ENCODE measurements at regions not wholly inside any gene's neighbourhood (a gene's known extent, or its start where the extent isn't known, plus 50 kb on each side); places are given as distances from the start of the nearest gene placed in this dataset.

DNA sequence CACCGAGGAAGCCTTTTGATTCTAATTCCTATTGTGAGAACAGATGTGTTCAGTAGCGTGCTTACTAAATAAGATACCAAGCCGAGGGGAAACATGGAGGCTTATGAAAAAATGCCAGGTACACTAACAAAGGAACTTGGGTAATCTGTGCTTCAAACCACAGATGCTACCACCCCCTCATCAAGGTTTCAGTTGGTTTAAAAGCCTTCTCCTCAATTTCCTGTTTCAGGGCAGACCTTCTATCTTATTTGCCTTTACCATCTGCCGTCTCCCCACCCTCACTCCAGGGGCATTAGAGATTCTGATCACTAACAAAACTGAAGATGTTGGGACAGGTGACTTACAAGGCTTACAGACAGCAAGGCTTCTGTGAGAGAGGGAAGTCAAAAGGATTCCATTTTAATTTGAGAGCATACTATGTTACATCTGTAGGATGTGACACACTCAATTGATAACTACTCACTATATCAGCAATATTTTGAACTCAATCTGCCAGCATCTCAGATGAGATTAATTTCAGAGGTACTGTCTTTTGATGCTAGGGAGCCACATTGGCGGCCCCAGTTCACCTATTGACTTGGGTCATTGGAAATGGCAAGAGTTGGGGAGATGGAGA is 60.6 kb upstream of the PLCL2 start:
- TF ChIP-seq, protein P1, sequence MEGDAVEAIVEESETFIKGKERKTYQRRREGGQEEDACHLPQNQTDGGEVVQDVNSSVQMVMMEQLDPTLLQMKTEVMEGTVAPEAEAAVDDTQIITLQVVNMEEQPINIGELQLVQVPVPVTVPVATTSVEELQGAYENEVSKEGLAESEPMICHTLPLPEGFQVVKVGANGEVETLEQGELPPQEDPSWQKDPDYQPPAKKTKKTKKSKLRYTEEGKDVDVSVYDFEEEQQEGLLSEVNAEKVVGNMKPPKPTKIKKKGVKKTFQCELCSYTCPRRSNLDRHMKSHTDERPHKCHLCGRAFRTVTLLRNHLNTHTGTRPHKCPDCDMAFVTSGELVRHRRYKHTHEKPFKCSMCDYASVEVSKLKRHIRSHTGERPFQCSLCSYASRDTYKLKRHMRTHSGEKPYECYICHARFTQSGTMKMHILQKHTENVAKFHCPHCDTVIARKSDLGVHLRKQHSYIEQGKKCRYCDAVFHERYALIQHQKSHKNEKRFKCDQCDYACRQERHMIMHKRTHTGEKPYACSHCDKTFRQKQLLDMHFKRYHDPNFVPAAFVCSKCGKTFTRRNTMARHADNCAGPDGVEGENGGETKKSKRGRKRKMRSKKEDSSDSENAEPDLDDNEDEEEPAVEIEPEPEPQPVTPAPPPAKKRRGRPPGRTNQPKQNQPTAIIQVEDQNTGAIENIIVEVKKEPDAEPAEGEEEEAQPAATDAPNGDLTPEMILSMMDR (IDR thresholded peaks at IDR 0.05; ENCODE audit: borderline replicate concordance, control extremely low read depth, extremely low read depth, insufficient read depth, missing control alignments): no peak
- no peak for DNase-seq (ENCODE audit: low spot score)
- in situ Hi-C loops (cut with MboI; ENCODE audit: low sequenced_read_pairs, unreplicated experiment): no loop called here

DNA sequence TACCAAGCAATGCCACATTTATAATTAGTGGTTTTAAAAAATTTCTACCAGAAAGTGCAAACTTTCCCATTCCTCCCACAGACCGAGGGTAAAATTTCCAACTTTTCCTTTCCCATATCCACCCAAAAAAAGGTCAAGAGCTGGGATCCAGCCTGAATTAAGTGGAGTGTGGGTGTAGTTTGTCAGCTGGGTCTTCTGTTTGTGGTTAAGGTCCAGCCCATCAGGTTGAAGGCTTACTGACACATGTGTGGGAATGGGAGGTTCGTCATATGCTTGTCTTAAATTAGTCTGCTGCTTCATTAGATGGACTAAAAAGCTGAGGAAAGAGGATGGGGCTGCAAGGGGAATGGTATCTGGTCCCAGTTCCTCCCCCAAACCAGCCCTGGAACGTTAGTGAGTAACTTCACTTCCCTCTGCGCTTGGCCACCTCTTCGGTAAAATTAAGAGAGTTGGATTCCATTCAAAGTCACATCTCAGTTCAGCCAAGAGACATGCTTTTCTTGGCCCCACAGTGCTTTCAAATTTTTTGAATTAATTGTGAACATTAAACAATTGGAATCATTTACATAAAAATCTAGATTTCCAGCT is 59.0 kb upstream of the PLCL2 start:
- in situ Hi-C loops (cut with MboI; ENCODE audit: low sequenced_read_pairs, unreplicated experiment): loop anchor here (25.0 kb wide), 1 partner anchor 587 kb away; no protein-coding TSS in a partner anchor
- DNase-seq (ENCODE audit: low spot score): no peak
- TF ChIP-seq, protein P1 (IDR thresholded peaks at IDR 0.05; ENCODE audit: borderline replicate concordance, control extremely low read depth, extremely low read depth, insufficient read depth, missing control alignments): no peak

DNA sequence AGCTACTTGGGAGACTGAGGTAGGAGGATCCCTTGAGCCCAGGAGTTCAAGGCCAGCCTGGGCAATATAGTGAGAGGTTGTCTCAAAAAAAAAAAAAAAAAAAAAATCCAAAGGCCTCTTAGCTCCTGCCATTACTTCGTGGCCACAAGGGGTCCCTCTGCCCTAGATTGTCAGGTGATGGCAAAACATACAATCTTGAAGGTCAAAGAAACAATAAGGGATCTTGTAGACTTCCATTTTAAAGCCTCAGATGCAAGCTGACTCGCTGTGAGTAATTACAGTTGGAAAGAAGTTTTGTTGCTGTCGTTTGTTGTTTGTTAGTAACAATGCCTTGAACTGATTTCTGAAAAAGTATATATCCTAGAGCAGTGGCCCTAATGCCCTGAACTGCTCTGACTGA is 55.9 kb upstream of the PLCL2 start:
- in situ Hi-C loops (cut with MboI; ENCODE audit: low sequenced_read_pairs, unreplicated experiment): loop anchor here (25.0 kb wide), 1 partner anchor 583 kb away; no protein-coding TSS in a partner anchor
- TF ChIP-seq, protein P1 (IDR thresholded peaks at IDR 0.05; ENCODE audit: borderline replicate concordance, control extremely low read depth, extremely low read depth, insufficient read depth, missing control alignments): peak; percentile 43
- DNase-seq (ENCODE audit: low spot score): no peak

DNA sequence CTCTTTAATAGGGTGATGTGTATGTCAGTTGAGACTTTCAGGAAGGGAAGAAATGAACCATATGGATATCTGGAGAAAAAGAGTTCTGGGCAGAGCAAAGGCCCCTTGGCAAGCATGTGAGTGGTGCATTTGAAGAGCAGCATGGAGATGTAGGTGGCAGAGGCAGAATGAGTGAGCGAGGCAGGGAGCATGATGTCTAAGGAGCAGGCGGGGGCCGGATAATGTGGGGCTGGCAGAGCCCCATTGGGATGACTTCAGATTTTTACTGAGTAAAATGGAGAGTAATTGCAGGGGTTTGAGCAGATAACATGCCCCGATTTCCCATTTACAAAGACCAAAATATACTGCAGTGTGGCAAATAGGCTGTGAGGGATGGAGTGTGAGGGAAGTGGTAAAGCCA is 52.9 kb upstream of the PLCL2 start:
- in situ Hi-C loops (cut with MboI; ENCODE audit: low sequenced_read_pairs, unreplicated experiment): loop anchor here (25.0 kb wide), 1 partner anchor 580 kb away; no protein-coding TSS in a partner anchor
- TF ChIP-seq, protein P1 (IDR thresholded peaks at IDR 0.05; ENCODE audit: borderline replicate concordance, control extremely low read depth, extremely low read depth, insufficient read depth, missing control alignments): no peak
- no peak for DNase-seq (ENCODE audit: low spot score)

DNA sequence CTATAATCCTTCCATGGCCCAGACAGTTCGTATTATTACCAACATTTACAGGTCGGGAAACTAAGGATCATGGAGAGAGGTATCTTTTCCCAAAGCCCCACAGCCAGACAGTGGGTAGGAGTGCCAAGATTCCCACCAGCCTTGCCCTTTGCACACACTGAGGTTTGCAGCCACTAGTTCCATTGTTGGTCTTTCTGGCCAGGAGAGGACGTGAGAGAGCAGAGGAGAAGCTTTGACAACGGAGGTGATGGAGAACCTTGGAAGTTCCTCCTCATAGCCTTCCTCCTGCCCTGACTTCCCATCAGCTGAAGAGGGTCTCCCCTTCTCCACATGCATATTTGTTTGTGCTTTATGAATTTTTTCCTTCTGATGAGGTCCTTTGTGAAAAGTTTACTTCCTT is 50.5 kb upstream of the PLCL2 start:
- DNase-seq (ENCODE audit: low spot score): no peak
- TF ChIP-seq, protein P1 (IDR thresholded peaks at IDR 0.05; ENCODE audit: borderline replicate concordance, control extremely low read depth, extremely low read depth, insufficient read depth, missing control alignments): no peak
- in situ Hi-C loops (cut with MboI; ENCODE audit: low sequenced_read_pairs, unreplicated experiment): loop anchor here (25.0 kb wide), 1 partner anchor 578 kb away; no protein-coding TSS in a partner anchor

DNA sequence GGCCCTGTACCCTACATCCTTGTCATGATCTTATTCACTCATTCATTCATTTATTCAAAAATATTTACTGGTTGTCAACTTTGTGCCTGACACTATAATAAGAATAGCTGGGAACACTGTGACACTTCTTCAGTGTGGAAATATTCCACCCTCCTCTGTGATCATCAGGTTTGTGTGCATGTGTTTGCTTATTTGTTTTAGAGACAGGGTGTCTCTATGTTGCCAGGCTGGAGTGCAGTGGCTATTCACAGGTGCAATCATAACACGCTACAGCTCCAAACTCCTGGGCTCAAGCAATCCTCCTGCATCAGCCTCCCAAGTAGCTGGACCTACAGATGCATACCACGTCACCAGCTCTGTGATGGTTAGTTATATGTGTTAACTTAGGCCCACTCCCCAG is 50.0 kb upstream of the PLCL2 start:
- no peak for DNase-seq (ENCODE audit: low spot score)
- TF ChIP-seq, protein P1 (IDR thresholded peaks at IDR 0.05; ENCODE audit: borderline replicate concordance, control extremely low read depth, extremely low read depth, insufficient read depth, missing control alignments): no peak
- in situ Hi-C loops (cut with MboI; ENCODE audit: low sequenced_read_pairs, unreplicated experiment): loop anchor here (25.0 kb wide), 1 partner anchor 578 kb away; no protein-coding TSS in a partner anchor

Measured in GM13976 (cell line).